IMR-90 (cell line): ENCODE measurements at regions not wholly inside any gene's neighbourhood (a gene's known extent, or its start where the extent isn't known, plus 50 kb on each side); places are given as distances from the start of the nearest gene placed in this dataset.

Experiments used
- ATAC-seq: fragments of 200-7000 bp; cut with Tn5 transposase; 2 replicates; pipeline ENCODE4 v1.9.1; 2020; ENCODE audit warnings: low read depth, mild to moderate bottlenecking, moderate library complexity
- BruUV-seq: library from RNA; stranded (reverse); fragments of 400-500 nt; replicated peaks from 2 replicates; lab custom pipeline; 2021; lab: Mats Ljungman, UMichigan
- CTCF ChIA-PET: fragments of 300-600 bp; formaldehyde crosslinking; extraction: SDS; loops from one replicate; lab custom pipeline; 2021; ENCODE audit warnings: antibody characterized with exemption; lab: Yijun Ruan, JAX
- POLR2A ChIA-PET: fragments of 300-600 bp; sonication (Branson Sonifier 250); formaldehyde crosslinking; loops from one replicate; lab custom pipeline; 2022; ENCODE audit warnings: antibody characterized with exemption; ENCODE audit not compliant: unreplicated experiment; lab: Charles Lee
- DNase-seq: peaks from one replicate; pipeline ENCODE4 v3.0.0; 2013
- H2AFZ ChIP-seq: replicated peaks from 2 replicates; pipeline ENCODE3; 2013; ENCODE audit warnings: low read length, mild to moderate bottlenecking; ENCODE audit not compliant: poor library complexity
- H2AK5ac ChIP-seq: 2 replicates; pipeline ENCODE4 v1.6.1; 2013; ENCODE audit warnings: low read depth, low read length, inconsistent platforms
- H2AK9ac ChIP-seq: replicated peaks from 2 replicates; pipeline ENCODE3; 2013; ENCODE audit warnings: mild to moderate bottlenecking, low read depth, low read length, moderate library complexity; ENCODE audit not compliant: poor library complexity
- H2BK120ac ChIP-seq: 2 replicates; pipeline ENCODE4 v1.6.1; 2013; ENCODE audit warnings: low read depth, low read length, inconsistent platforms
- H2BK15ac ChIP-seq: 3 replicates; pipeline ENCODE4 v1.6.1; 2013; ENCODE audit warnings: low read depth, low read length, inconsistent platforms
- H2BK20ac ChIP-seq: 2 replicates; pipeline ENCODE4 v1.6.1; 2013; ENCODE audit warnings: low read depth, mild to moderate bottlenecking, inconsistent platforms, low read length, moderate library complexity
- H2BK5ac ChIP-seq: 2 replicates; pipeline ENCODE4 v1.6.1; 2013; ENCODE audit warnings: mild to moderate bottlenecking, low read depth, low read length, inconsistent platforms; ENCODE audit not compliant: poor library complexity, severe bottlenecking
- H3K14ac ChIP-seq: replicated peaks from 2 replicates; pipeline ENCODE4 v1.6.1; 2013; ENCODE audit warnings: low read depth, low read length, inconsistent platforms
- H3K18ac ChIP-seq: 2 replicates; pipeline ENCODE4 v1.6.1; 2013; ENCODE audit warnings: low read depth, low read length, control low read depth
- H3K23ac ChIP-seq: 2 replicates; pipeline ENCODE4 v1.6.1; 2013; ENCODE audit warnings: low read depth, low read length, inconsistent platforms
- H3K27ac ChIP-seq: 2 replicates; pipeline ENCODE4 v1.5.1; 2013; ENCODE audit warnings: mild to moderate bottlenecking, control low read depth, low read length; ENCODE audit not compliant: insufficient read depth
- H3K27me3 ChIP-seq: 2 replicates; pipeline ENCODE4 v1.6.1; 2013; ENCODE audit warnings: low read length; ENCODE audit not compliant: control insufficient read depth, insufficient read depth
- H3K36me3 ChIP-seq: 2 replicates; pipeline ENCODE4 v1.6.1; 2013; ENCODE audit warnings: low read length, mixed read lengths; ENCODE audit not compliant: control insufficient read depth, insufficient read depth
- H3K4ac ChIP-seq: 2 replicates; pipeline ENCODE4 v1.6.1; 2013; ENCODE audit warnings: low read depth, low read length, inconsistent platforms
- H3K4me1 ChIP-seq: 2 replicates; pipeline ENCODE4 v1.6.1; 2013; ENCODE audit warnings: low read length, mixed read lengths; ENCODE audit not compliant: control insufficient read depth, insufficient read depth
- H3K4me2 ChIP-seq: 2 replicates; pipeline ENCODE4 v1.6.1; 2013; ENCODE audit warnings: low read depth, mild to moderate bottlenecking, control low read depth, low read length, moderate library complexity
- H3K4me3 ChIP-seq: 2 replicates; pipeline ENCODE4 v1.5.1; 2013; ENCODE audit warnings: low read depth, mild to moderate bottlenecking, control low read depth, low read length, moderate library complexity; ENCODE audit not compliant: insufficient read depth
- H3K56ac ChIP-seq: 2 replicates; pipeline ENCODE4 v1.6.1; 2013; ENCODE audit warnings: low read length, inconsistent platforms; ENCODE audit not compliant: insufficient read depth; ENCODE audit errors: extremely low read depth
- H3K79me1 ChIP-seq, 2 experiments: 2 replicates each; pipeline ENCODE4 v1.6.1; 2013; ENCODE audit warnings: low read length in 2 of 2, inconsistent platforms in 1 of 2, low read depth in 1 of 2
- H3K9ac ChIP-seq: 2 replicates; pipeline ENCODE4 v1.6.1; 2013; ENCODE audit warnings: low read depth, low read length, control low read depth
- H3K9me1 ChIP-seq: 2 replicates; pipeline ENCODE4 v1.6.1; 2013; ENCODE audit warnings: low read length, inconsistent platforms; ENCODE audit not compliant: insufficient read depth
- H3K9me3 ChIP-seq: 2 replicates; pipeline ENCODE4 v1.6.1; 2013; ENCODE audit warnings: low read length; ENCODE audit not compliant: control insufficient read depth, insufficient read depth
- H4K20me1 ChIP-seq: 2 replicates; pipeline ENCODE4 v1.6.1; 2013; ENCODE audit warnings: low read length, inconsistent platforms; ENCODE audit not compliant: insufficient read depth
- H4K5ac ChIP-seq: 2 replicates; pipeline ENCODE4 v1.6.1; 2013; ENCODE audit warnings: mild to moderate bottlenecking, low read depth, low read length, control low read depth
- H4K8ac ChIP-seq, 2 experiments: 2 replicates each; pipeline ENCODE4 v1.6.1; 2013; ENCODE audit warnings: low read depth in 2 of 2, low read length in 2 of 2, control low read depth in 1 of 2, inconsistent platforms in 1 of 2
- H4K91ac ChIP-seq: 2 replicates; pipeline ENCODE4 v1.6.1; 2013; ENCODE audit warnings: low read depth, low read length, inconsistent platforms; ENCODE audit not compliant: insufficient read depth
- BHLHE40 ChIP-seq: fragments of 150-350 bp; IDR thresholded peaks from 2 replicates; pipeline ENCODE4 v1.6.1; 2016; ENCODE audit warnings: mild to moderate bottlenecking, low read depth, low read length
- CEBPB ChIP-seq: IDR thresholded peaks from 2 replicates; pipeline ENCODE4 v1.6.1; 2012; ENCODE audit warnings: low read depth, low read length, improper control_type of control experiment
- CHD1 ChIP-seq: IDR thresholded peaks from 2 replicates; pipeline ENCODE4 v1.6.1; 2012; ENCODE audit warnings: low read depth, low read length, improper control_type of control experiment
- FOS ChIP-seq: fragments of 150-350 bp; IDR thresholded peaks from 2 replicates; pipeline ENCODE4 v1.6.1; 2016; ENCODE audit warnings: low read depth, low read length
- MAFK ChIP-seq: IDR thresholded peaks from 2 replicates; pipeline ENCODE4 v1.6.1; 2012; ENCODE audit warnings: low read depth, low read length, improper control_type of control experiment
- MAZ ChIP-seq: IDR thresholded peaks from 2 replicates; pipeline ENCODE4 v1.6.1; 2012; ENCODE audit warnings: low read depth, mild to moderate bottlenecking, low read length, improper control_type of control experiment, moderate library complexity, borderline replicate concordance
- MXI1 ChIP-seq: IDR thresholded peaks from 2 replicates; pipeline ENCODE4 v1.6.1; 2012; ENCODE audit warnings: low read depth, mild to moderate bottlenecking, low read length, moderate library complexity, borderline replicate concordance
- POLR2A ChIP-seq: IDR thresholded peaks from 2 replicates; pipeline ENCODE4 v1.6.1; 2012; ENCODE audit warnings: mild to moderate bottlenecking, low read depth, low read length
- RAD21 ChIP-seq: IDR thresholded peaks from 2 replicates; pipeline ENCODE4 v1.6.1; 2012; ENCODE audit warnings: low read length, improper control_type of control experiment
- RCOR1 ChIP-seq: IDR thresholded peaks from 2 replicates; pipeline ENCODE4 v1.6.1; 2012; ENCODE audit warnings: mild to moderate bottlenecking, low read length, improper control_type of control experiment; ENCODE audit not compliant: insufficient replicate concordance
- RFX5 ChIP-seq: IDR thresholded peaks from 2 replicates; pipeline ENCODE4 v1.8.0; 2012; ENCODE audit warnings: low read depth, mild to moderate bottlenecking, low read length, moderate library complexity
- SMC3 ChIP-seq: fragments of 150-350 bp; IDR thresholded peaks from 2 replicates; pipeline ENCODE4 v1.6.1; 2016; ENCODE audit warnings: low read depth, mild to moderate bottlenecking, antibody characterized with exemption, low read length, moderate library complexity
- WGBS, 2 experiments: methylation state at CpG; one replicate each; pipeline versions ENCODE4 v1.1.5 to v1.1.7; 2013; ENCODE audit warnings: missing lambda C conversion rate in 2 of 2; ENCODE audit not compliant: insufficient read length in 1 of 2; ENCODE audit errors: extremely low coverage in 2 of 2; 5-methylcytosine and 5-hydroxymethylcytosine counted together
- dilution Hi-C: fragments of 300-500 bp; cut with HindIII; formaldehyde crosslinking; loops from one replicate; pipeline ENCODE4 v1.14.3; 2018; ENCODE audit warnings: low sequenced_read_pairs; ENCODE audit not compliant: unreplicated experiment
- in situ Hi-C: fragments of 300-500 bp; cut with MboI; formaldehyde crosslinking; loops from 3 replicates; pipeline ENCODE4 v1.14.3; 2019; ENCODE audit warnings: low sequenced_read_pairs, inconsistent platforms, mixed read lengths
- intact Hi-C: fragments of 100-400 bp; cut with micrococcal nuclease; formaldehyde crosslinking; loops from 2 replicates; pipeline ENCODE4 v1.10.0; 2022
- TF ChIP-seq, protein P1 (sequence below): fragments of 150-350 bp; IDR thresholded peaks from 2 replicates; pipeline ENCODE4 v1.6.1; 2016; ENCODE audit warnings: low read depth, mild to moderate bottlenecking, low read length, moderate library complexity, borderline replicate concordance
- TF ChIP-seq, protein P2 (sequence below): fragments of 150-350 bp; IDR thresholded peaks from 2 replicates; pipeline ENCODE4 v1.6.1; 2017; ENCODE audit warnings: mild to moderate bottlenecking, antibody characterized with exemption, low read length, low read depth
- TF ChIP-seq, protein P3 (sequence below): conservative IDR thresholded peaks from 2 replicates; pipeline ENCODE4 v1.5.1; 2012; ENCODE audit warnings: mild to moderate bottlenecking, low read depth, low read length, improper control_type of control experiment

DNA sequence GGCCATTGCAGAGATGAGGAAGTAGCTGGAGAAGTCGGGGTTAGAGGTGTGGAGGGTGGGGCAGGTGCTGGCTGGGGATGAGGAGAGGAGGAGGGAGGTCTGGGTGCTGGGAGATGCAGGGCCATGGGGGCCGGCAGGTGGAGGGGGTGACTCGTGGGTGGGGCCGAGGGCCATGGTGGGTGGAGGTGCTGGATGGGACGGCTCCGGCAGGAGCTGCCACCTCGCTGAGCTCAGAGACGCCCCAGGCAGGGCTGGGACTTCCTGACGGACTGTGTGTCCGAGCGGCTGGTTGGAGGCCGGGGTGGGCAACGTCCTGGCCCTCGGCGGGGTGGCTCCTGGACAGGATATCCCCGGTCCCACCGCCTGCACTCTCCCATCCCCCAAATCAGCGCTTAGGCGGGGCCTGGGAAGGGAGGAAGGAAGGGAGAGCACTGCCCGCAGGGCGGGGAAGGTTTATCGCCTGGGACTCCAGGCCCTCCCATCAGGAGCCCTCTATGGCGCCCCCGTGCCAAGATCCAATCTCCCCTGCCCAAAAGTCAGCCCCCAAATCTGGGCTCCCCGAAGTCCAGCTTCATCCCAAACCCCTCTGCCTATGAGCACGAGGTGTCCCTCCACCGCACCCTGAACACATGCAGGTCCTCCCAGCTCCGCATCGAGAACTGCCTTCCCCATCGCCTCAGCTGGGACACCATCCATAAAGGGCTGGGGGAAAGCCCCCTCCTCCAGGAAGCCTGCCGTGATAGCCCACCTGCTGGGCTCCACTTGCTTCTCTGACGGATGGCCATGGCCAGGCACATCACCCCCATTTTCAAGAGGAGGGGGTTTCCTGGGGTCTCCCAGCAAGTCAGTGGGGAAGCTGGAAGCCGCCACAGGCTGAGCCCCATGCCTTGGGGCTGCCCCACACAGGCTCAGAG, 58.3 kb upstream of the NOTCH1 start:
- in situ Hi-C loops = no loop called here
- CTCF ChIA-PET = interaction anchor here (0.6 kb wide), 1 partner anchor 29 kb away, joined by 3 read pairs; no protein-coding TSS in a partner anchor
- TF ChIP-seq MAZ (no peak), POLR2A (no peak), CEBPB (no peak), FOS (no peak), MAFK (no peak), BHLHE40 (no peak), CHD1 (no peak), RFX5 (no peak), RAD21 (no peak), SMC3 (no peak), RCOR1 (no peak), MXI1 (no peak)
- TF ChIP-seq, protein P1, sequence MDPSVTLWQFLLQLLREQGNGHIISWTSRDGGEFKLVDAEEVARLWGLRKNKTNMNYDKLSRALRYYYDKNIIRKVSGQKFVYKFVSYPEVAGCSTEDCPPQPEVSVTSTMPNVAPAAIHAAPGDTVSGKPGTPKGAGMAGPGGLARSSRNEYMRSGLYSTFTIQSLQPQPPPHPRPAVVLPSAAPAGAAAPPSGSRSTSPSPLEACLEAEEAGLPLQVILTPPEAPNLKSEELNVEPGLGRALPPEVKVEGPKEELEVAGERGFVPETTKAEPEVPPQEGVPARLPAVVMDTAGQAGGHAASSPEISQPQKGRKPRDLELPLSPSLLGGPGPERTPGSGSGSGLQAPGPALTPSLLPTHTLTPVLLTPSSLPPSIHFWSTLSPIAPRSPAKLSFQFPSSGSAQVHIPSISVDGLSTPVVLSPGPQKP = no peak
- TF ChIP-seq, protein P2, sequence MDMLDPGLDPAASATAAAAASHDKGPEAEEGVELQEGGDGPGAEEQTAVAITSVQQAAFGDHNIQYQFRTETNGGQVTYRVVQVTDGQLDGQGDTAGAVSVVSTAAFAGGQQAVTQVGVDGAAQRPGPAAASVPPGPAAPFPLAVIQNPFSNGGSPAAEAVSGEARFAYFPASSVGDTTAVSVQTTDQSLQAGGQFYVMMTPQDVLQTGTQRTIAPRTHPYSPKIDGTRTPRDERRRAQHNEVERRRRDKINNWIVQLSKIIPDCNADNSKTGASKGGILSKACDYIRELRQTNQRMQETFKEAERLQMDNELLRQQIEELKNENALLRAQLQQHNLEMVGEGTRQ = no peak
- TF ChIP-seq, protein P3, sequence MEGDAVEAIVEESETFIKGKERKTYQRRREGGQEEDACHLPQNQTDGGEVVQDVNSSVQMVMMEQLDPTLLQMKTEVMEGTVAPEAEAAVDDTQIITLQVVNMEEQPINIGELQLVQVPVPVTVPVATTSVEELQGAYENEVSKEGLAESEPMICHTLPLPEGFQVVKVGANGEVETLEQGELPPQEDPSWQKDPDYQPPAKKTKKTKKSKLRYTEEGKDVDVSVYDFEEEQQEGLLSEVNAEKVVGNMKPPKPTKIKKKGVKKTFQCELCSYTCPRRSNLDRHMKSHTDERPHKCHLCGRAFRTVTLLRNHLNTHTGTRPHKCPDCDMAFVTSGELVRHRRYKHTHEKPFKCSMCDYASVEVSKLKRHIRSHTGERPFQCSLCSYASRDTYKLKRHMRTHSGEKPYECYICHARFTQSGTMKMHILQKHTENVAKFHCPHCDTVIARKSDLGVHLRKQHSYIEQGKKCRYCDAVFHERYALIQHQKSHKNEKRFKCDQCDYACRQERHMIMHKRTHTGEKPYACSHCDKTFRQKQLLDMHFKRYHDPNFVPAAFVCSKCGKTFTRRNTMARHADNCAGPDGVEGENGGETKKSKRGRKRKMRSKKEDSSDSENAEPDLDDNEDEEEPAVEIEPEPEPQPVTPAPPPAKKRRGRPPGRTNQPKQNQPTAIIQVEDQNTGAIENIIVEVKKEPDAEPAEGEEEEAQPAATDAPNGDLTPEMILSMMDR = no peak

More for the DNA sequence above, 58.3 kb upstream of the NOTCH1 start:
- POLR2A ChIA-PET = no interaction called here
- Histone ChIP-seq H3K14ac (no peak overlapping the region), H2AFZ (no peak overlapping the region), H4K20me1 (no peaks in the 10 kb centered on the region), H3K9me1 (no peaks in the 10 kb centered on the region), H3K27ac (no peak overlapping the region), H3K9ac (no peak overlapping the region), H3K4ac (no peak overlapping the region), H3K36me3 (no peaks in the 10 kb centered on the region), H4K8ac (no peak overlapping the region), H3K18ac (no peak overlapping the region), H2AK9ac (no peak overlapping the region), H3K27me3 (peaks cover 11% of the 10 kb centered on the region), H2BK20ac (no peak overlapping the region), H4K5ac (no peak overlapping the region), H3K4me1 (no peaks in the 10 kb centered on the region), H3K9me3 (no peaks in the 10 kb centered on the region), H3K79me1 (no peaks in the 10 kb centered on the region), H3K56ac (no peak overlapping the region), H3K4me2 (no peak overlapping the region), H2BK120ac (no peak overlapping the region), H2AK5ac (no peak overlapping the region), H3K23ac (no peak overlapping the region), H2BK5ac (no peak overlapping the region), H2BK15ac (no peak overlapping the region), H3K4me3 (no peak overlapping the region), H4K91ac (no peak overlapping the region)
- ATAC-seq = no peak
- 75% methylated on average over 1 of the region's 33 CpGs; no CpG with 5 or more reads in 1 of the 2 experiments for WGBS, 2 experiments
- DNase-seq = no peak
- intact Hi-C loops (no loop called here), dilution Hi-C loops (no loop called here)
- no TSS peak for BruUV-seq
